Astrocyte (in vitro differentiated cells and primary cell): ENCODE measurements at regions not wholly inside any gene's neighbourhood (a gene's known extent, or its start where the extent isn't known, plus 50 kb on each side); places are given as distances from the start of the nearest gene placed in this dataset.

Experiments used
- DNase-seq: peaks from one replicate; pipeline ENCODE4 v3.0.0-alpha.2; 2010; ENCODE audit warnings: low read depth
- FAIRE-seq: peaks from 2 replicates; lab custom pipeline; 2011; peaks lifted over from hg19 to GRCh38; lab: Jason Lieb, UNC
- H2AFZ ChIP-seq: 2 replicates; pipeline ENCODE4 v1.6.0; 2012; ENCODE audit warnings: low read depth, low read length, inconsistent platforms
- H3K27ac ChIP-seq: 2 replicates; pipeline ENCODE4 v1.5.1; 2011; ENCODE audit warnings: low read depth, low read length, inconsistent platforms
- H3K27me3 ChIP-seq: 2 replicates; pipeline ENCODE4 v1.6.0; 2011; ENCODE audit warnings: low read length, inconsistent platforms; ENCODE audit not compliant: insufficient read depth
- H3K36me3 ChIP-seq: 2 replicates; pipeline ENCODE4 v1.5.1; 2011; ENCODE audit warnings: low read length, inconsistent platforms; ENCODE audit not compliant: insufficient read depth
- H3K4me1 ChIP-seq: 2 replicates; pipeline ENCODE4 v1.5.1; 2011; ENCODE audit warnings: low read length, inconsistent platforms; ENCODE audit not compliant: insufficient read depth
- H3K4me2 ChIP-seq: 2 replicates; pipeline ENCODE4 v1.6.0; 2012; ENCODE audit warnings: low read length, inconsistent platforms
- H3K4me3 ChIP-seq: 2 replicates; pipeline ENCODE4 v1.5.1; 2011; ENCODE audit warnings: low read depth, mild to moderate bottlenecking, low read length, inconsistent platforms; ENCODE audit not compliant: insufficient read depth
- H3K79me2 ChIP-seq: 2 replicates; pipeline ENCODE4 v1.6.0; 2012; ENCODE audit warnings: mild to moderate bottlenecking, low read length, inconsistent platforms; ENCODE audit not compliant: insufficient read depth
- H3K9ac ChIP-seq: 2 replicates; pipeline ENCODE4 v1.6.0; 2012; ENCODE audit warnings: mild to moderate bottlenecking, low read length, inconsistent platforms
- H3K9me3 ChIP-seq: 2 replicates; pipeline ENCODE4 v1.5.1; 2012; ENCODE audit warnings: low read depth, mild to moderate bottlenecking, low read length, inconsistent platforms; ENCODE audit not compliant: insufficient read depth
- H4K20me1 ChIP-seq: 2 replicates; pipeline ENCODE4 v1.6.0; 2012; ENCODE audit warnings: low read length, inconsistent platforms; ENCODE audit not compliant: insufficient read depth
- H3K27ac Mint-ChIP-seq: one replicate; pipeline ENCODE4 v1.8.0; 2021; ENCODE audit warnings: mild to moderate bottlenecking, mixed read lengths; ENCODE audit not compliant: unreplicated experiment
- H3K27me3 Mint-ChIP-seq: one replicate; pipeline ENCODE4 v1.8.0; 2021; ENCODE audit warnings: low read depth, mixed read lengths; ENCODE audit not compliant: unreplicated experiment
- H3K36me3 Mint-ChIP-seq: one replicate; pipeline ENCODE4 v1.8.0; 2021; ENCODE audit warnings: low read depth, mixed read lengths; ENCODE audit not compliant: unreplicated experiment
- H3K4me1 Mint-ChIP-seq: one replicate; pipeline ENCODE4 v1.8.0; 2021; ENCODE audit warnings: low read depth, mixed read lengths; ENCODE audit not compliant: unreplicated experiment
- H3K4me3 Mint-ChIP-seq: one replicate; pipeline ENCODE4 v1.8.0; 2021; ENCODE audit warnings: mild to moderate bottlenecking, moderate library complexity, mixed read lengths; ENCODE audit not compliant: unreplicated experiment
- H3K9me3 Mint-ChIP-seq: one replicate; pipeline ENCODE4 v1.8.0; 2021; ENCODE audit warnings: mild to moderate bottlenecking, mixed read lengths; ENCODE audit not compliant: unreplicated experiment
- CTCF ChIP-seq: IDR thresholded peaks from 2 replicates; pipeline ENCODE4 v1.5.1; 2011; ENCODE audit warnings: low read depth, mild to moderate bottlenecking, inconsistent platforms, low read length, moderate library complexity; ENCODE audit not compliant: insufficient read depth
- EZH2 ChIP-seq: IDR thresholded peaks from 2 replicates; pipeline ENCODE4 v1.6.1; 2012; ENCODE audit warnings: mild to moderate bottlenecking, low read length, inconsistent platforms; ENCODE audit not compliant: insufficient read depth

DNA sequence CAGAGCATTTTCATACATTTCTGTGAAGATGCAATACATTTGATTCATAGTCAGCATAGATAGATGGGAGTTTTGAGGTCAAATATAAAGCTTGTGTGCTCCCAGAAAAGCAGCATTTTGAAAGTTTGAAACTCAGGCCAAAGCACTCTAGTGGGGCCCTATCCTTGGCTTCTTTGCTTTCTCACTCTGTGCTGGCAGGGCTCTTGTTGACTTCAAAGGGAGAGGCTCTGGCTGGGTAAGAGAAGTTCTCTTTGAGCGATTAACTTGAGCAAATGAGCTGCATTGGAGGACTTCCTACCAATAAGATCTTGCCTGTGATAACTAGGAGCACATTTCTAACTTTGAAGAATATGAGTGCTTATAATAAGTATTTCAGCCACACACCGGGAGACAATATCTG lies 214.0 kb upstream of the RARB start:
- H3K79me2 ChIP-seq = no peaks in the 10 kb centered on the region
- no peak for FAIRE-seq
- H3K4me3 ChIP-seq = no peak overlapping the region
- H3K4me2 ChIP-seq = no peak overlapping the region
- no peaks in the 10 kb centered on the region for H3K4me1 ChIP-seq
- no peaks in the 10 kb centered on the region for H3K36me3 Mint-ChIP-seq
- TF ChIP-seq CTCF (no peak), EZH2 (no peak)
- H3K27me3 Mint-ChIP-seq = no peaks in the 10 kb centered on the region
- H3K4me1 Mint-ChIP-seq = peaks cover 4% of the 10 kb centered on the region
- no peak overlapping the region for H3K27ac Mint-ChIP-seq
- no peaks in the 10 kb centered on the region for H3K9me3 Mint-ChIP-seq
- no peaks in the 10 kb centered on the region for H3K9me3 ChIP-seq
- H3K36me3 ChIP-seq = no peaks in the 10 kb centered on the region
- H3K27ac ChIP-seq = no peak overlapping the region
- no peaks in the 10 kb centered on the region for H4K20me1 ChIP-seq
- no peak for DNase-seq
- no peak overlapping the region for H3K9ac ChIP-seq
- no peak overlapping the region for H2AFZ ChIP-seq
- H3K27me3 ChIP-seq = no peaks in the 10 kb centered on the region
- no peak overlapping the region for H3K4me3 Mint-ChIP-seq

- H3K4me3 Mint-ChIP-seq = no peak overlapping the region
Observed at GRCh38 chr3:25218362-25218761, 209.7 kb upstream of the RARB start.

More at GRCh38 chr3:25218362-25218761, 209.7 kb upstream of the RARB start:
- Histone ChIP-seq H4K20me1 (no peaks in the 10 kb centered on the region), H3K79me2 (no peaks in the 10 kb centered on the region), H3K36me3 (no peaks in the 10 kb centered on the region), H3K9me3 (no peaks in the 10 kb centered on the region), H3K4me3 (no peak overlapping the region), H3K27me3 (no peaks in the 10 kb centered on the region), H2AFZ (no peak overlapping the region), H3K9ac (no peak overlapping the region), H3K4me1 (no peaks in the 10 kb centered on the region), H3K4me2 (no peak overlapping the region), H3K27ac (no peak overlapping the region)
- DNase-seq (no peak), FAIRE-seq (no peak)
- Mint-ChIP-seq H3K4me1 (peaks cover 4% of the 10 kb centered on the region), H3K9me3 (no peaks in the 10 kb centered on the region), H3K36me3 (no peaks in the 10 kb centered on the region), H3K27me3 (no peaks in the 10 kb centered on the region), H3K27ac (no peak overlapping the region)
- no peak for TF ChIP-seq CTCF
- no peak for TF ChIP-seq EZH2
